ENCODE measurements at regions not wholly inside any gene's neighbourhood (a gene's known extent, or its start where the extent isn't known, plus 50 kb on each side); places are given as distances from the start of the nearest gene placed in this dataset.

DNA sequence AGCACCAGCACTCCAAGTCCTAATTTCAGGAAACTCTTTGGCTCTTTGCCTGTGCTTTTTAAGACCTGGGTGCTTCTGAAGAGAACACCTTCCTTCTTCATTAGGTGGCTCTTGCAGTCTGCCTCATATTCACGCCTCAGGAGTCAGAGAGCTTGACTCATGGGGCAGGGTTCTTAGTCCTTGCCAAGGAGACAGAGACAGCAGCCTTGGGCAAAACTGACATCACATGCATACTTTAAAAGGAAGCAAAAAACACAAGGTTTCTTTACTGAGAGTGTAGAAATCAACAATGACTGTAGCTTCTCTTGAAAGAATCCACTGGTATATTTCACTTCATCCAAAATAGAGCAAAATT, 780.6 kb downstream of the INHBA start:
- TF ChIP-seq, protein P1, sequence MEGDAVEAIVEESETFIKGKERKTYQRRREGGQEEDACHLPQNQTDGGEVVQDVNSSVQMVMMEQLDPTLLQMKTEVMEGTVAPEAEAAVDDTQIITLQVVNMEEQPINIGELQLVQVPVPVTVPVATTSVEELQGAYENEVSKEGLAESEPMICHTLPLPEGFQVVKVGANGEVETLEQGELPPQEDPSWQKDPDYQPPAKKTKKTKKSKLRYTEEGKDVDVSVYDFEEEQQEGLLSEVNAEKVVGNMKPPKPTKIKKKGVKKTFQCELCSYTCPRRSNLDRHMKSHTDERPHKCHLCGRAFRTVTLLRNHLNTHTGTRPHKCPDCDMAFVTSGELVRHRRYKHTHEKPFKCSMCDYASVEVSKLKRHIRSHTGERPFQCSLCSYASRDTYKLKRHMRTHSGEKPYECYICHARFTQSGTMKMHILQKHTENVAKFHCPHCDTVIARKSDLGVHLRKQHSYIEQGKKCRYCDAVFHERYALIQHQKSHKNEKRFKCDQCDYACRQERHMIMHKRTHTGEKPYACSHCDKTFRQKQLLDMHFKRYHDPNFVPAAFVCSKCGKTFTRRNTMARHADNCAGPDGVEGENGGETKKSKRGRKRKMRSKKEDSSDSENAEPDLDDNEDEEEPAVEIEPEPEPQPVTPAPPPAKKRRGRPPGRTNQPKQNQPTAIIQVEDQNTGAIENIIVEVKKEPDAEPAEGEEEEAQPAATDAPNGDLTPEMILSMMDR (IDR thresholded peaks at IDR 0.05; ENCODE audit: low read depth, low read length): no peak
- peak; percentile 31 for DNase-seq (ENCODE audit: extremely low read depth, low read depth)

DNA sequence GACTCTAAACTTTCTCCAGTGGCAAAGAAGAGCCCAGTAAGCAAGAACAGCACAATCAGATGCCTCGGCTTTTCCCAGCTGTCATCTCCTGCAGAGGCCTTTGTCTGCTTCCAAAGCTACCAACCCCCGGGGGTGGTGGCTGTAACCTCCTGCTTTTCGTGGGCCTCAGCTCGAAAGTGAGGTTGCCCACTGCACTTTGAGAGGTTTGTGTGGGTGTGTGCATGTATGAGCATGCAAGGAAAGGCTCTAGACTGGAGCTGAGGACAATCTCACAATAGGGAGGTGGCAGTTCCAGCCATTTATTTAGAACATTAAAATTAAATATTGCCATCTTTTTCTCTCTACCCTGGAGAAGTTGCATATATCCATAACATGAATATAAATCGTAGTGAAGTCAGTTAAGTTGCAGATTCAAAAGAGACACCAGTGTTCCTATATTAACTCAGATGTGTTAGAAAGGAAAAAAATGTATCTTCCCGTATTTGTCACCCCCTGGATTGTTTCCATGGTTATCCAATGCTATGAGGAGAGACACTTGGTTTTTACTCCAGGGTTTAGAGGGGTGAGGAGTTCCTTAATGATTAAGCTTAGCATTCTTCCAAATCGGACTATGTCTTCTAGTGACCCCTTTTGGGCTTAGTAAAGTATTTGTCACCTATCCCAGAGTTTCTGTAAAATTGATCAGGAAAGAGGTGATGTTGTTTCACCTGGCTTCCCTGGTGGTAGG, 781.1 kb downstream of the INHBA start:
- DNase-seq (ENCODE audit: extremely low read depth, low read depth): no peak
- TF ChIP-seq, protein P1 (IDR thresholded peaks at IDR 0.05; ENCODE audit: low read depth, low read length): no peak

DNA sequence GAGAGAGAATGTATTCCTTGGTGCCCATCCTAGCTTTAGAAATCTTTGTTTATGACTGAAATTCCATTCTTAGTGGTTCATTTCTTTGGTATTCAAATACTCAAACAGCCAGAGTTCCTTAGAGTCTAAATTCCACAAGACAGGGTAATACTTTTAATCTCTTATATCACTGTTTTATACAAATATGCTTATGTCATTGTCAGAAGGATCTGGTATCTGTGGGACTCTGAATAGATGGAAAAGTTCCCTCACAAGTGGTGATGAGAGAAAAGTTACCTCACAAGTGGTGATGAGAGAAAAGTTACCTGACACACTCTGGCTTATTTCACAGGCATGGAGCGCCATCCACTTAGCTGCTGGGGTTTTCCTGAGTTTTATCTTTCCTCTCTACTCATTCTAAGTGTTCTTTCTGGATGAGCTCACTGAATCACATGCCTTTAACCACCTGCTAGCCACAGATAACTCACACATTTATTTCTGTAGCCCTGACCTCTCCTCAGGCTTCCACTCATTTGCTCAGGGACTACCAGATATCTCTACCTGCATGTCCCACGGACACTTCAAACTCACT, 784.0 kb downstream of the SUGCT start:
- TF ChIP-seq, protein P1 (IDR thresholded peaks at IDR 0.05; ENCODE audit: low read depth, low read length): no peak
- peak; percentile 34 for DNase-seq (ENCODE audit: extremely low read depth, low read depth)

DNA sequence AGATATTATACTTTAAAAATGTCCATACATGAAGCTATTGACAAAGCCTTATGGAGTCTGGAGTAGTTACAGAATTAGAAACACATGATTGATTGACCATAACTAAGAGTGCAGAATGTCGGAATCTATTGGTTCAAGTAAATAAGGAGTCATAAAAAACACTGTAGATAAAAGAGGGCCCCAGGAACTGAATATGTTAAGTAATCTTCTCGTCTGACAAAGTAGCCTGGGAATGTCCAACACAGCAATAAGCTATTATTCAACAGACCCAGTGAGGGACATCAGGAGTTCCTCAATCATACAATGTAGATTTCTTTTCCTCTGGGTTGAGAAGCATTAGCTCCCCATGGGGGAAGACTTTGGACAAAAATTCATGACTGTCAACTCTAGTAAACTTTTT, 782.0 kb downstream of the SUGCT start:
- no peak for DNase-seq (ENCODE audit: extremely low read depth, low read depth)
- TF ChIP-seq, protein P1 (IDR thresholded peaks at IDR 0.05; ENCODE audit: low read depth, low read length): no peak

DNA sequence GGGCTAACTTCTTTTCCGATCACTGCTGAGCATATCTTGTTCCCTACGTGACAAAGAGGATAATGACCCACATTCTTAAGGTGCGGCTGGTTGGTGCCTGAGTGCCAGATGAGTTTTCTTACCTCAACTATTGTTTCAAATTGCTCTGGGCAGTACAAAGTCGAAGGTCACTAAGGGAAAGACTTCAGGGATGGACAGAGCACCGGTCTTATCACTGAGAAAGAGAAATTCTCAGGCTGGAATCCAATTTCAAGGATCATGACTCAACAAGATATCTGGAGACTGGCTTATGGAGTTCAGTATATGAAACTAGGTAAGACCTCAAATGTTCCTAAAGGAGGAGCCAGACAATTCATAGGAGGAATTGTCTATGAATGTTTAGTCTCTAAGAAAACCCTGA, 780.3 kb downstream of the SUGCT start:
- TF ChIP-seq, protein P1 (IDR thresholded peaks at IDR 0.05; ENCODE audit: low read depth, low read length): no peak
- no peak for DNase-seq (ENCODE audit: extremely low read depth, low read depth)
